Uterus (tissue), 2 donors: ENCODE measurements at regions not wholly inside any gene's neighbourhood (a gene's known extent, or its start where the extent isn't known, plus 50 kb on each side); places are given as distances from the start of the nearest gene placed in this dataset.

ENCODE experiments used
- CTCF ChIP-seq, 4 experiments: fragments of 200-600 bp in 2 of 4; fragments of 450-650 bp in 2 of 4; sonication (generic) in 2 of 4; IDR thresholded peaks; one replicate each; pipeline ENCODE4 v1.5.1; 2016 to 2019; ENCODE audit warnings: antibody characterized with exemption in 4 of 4, mild to moderate bottlenecking in 2 of 4, moderate library complexity in 1 of 4
- POLR2A ChIP-seq, 2 donors: fragments of 450-650 bp; IDR thresholded peaks; one replicate each; pipeline ENCODE4 v1.6.1; 2016; ENCODE audit warnings: antibody characterized with exemption in 2 of 2, mild to moderate bottlenecking in 1 of 2, moderate library complexity in 1 of 2

- no peak for TF ChIP-seq POLR2A (IDR thresholded peaks at IDR 0.05)
- no peak for TF ChIP-seq CTCF (IDR thresholded peaks at IDR 0.05)
These were observed 513.4 kb upstream of the MEF2C start for GRCh38 chr5:89396278-89396954.
